ENCODE measurements at regions not wholly inside any gene's neighbourhood (a gene's known extent, or its start where the extent isn't known, plus 50 kb on each side); places are given as distances from the start of the nearest gene placed in this dataset.

DNA sequence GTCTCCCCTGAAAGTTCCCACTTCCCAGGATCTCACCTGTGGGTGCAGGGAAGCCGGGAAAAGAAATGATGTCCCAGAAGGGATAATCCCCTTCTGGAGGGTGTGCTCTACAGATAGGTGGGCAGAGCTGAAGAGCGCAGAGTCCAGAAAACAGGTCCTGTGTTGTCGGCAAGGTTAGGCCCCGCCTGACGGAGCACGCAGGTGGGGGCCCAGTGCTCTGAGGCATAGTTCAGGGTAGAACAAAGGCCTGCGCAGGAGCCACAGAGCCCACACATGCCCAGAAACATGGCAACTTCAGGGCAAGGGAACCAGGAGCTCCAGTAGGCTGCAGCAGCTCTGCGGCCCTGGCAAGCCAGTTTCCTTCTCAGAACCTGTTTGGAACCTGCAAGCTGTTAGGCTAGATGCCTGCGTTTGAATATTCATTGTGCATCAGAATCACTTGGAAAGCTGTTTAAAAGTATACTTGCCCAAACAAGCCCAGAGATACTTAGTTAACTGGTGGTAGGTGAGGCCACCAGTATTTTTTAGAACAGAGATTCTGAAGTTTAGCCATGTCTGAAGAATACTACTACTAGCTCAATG, 386.6 kb downstream of the BUD13 start:
- H3K9me2 ChIP-seq (ENCODE audit: insufficient read depth, low read length), result no peaks in the 10 kb centered on the region
- H3F3A ChIP-seq (ENCODE audit: insufficient read depth, low read length, poor library complexity, severe bottlenecking), result no peaks in the 10 kb centered on the region
- TF ChIP-seq, protein P1, sequence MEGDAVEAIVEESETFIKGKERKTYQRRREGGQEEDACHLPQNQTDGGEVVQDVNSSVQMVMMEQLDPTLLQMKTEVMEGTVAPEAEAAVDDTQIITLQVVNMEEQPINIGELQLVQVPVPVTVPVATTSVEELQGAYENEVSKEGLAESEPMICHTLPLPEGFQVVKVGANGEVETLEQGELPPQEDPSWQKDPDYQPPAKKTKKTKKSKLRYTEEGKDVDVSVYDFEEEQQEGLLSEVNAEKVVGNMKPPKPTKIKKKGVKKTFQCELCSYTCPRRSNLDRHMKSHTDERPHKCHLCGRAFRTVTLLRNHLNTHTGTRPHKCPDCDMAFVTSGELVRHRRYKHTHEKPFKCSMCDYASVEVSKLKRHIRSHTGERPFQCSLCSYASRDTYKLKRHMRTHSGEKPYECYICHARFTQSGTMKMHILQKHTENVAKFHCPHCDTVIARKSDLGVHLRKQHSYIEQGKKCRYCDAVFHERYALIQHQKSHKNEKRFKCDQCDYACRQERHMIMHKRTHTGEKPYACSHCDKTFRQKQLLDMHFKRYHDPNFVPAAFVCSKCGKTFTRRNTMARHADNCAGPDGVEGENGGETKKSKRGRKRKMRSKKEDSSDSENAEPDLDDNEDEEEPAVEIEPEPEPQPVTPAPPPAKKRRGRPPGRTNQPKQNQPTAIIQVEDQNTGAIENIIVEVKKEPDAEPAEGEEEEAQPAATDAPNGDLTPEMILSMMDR (IDR thresholded peaks at IDR 0.05; ENCODE audit: poor library complexity, severe bottlenecking), result no peak
- TF ChIP-seq RAD21 (conservative IDR thresholded peaks at IDR 0.05), result no peak
- no peak for TF ChIP-seq TAF1 (IDR thresholded peaks at IDR 0.05; ENCODE audit: low read depth)
- no peak for TF ChIP-seq EZH2 (IDR thresholded peaks at IDR 0.05; ENCODE audit: borderline replicate concordance, insufficient read depth, low read length, poor library complexity, severe bottlenecking)
- TF ChIP-seq SMC3 (conservative IDR thresholded peaks at IDR 0.05; ENCODE audit: poor library complexity), result no peak
- TF ChIP-seq POLR2AphosphoS5 (IDR thresholded peaks at IDR 0.05), result no peak
- TF ChIP-seq MXI1 (conservative IDR thresholded peaks at IDR 0.05; ENCODE audit: poor library complexity, severe bottlenecking), result no peak
- H4K20me1 ChIP-seq (ENCODE audit: insufficient read depth), result no peaks in the 10 kb centered on the region
- H3K4me2 ChIP-seq (ENCODE audit: low read length), result no peak overlapping the region
- H3K27ac ChIP-seq (ENCODE audit: low read length), result no peak overlapping the region
- H3K4me3 ChIP-seq (ENCODE audit: low read length), result no peak overlapping the region
- no peak overlapping the region for H2AFZ ChIP-seq (ENCODE audit: low read depth, low read length)
- H3K79me2 ChIP-seq (replicated peaks; ENCODE audit: insufficient read depth, low read length), result no peaks in the 10 kb centered on the region
- no peaks in the 10 kb centered on the region for H3K36me3 ChIP-seq (ENCODE audit: insufficient read depth, low read length)
- no peaks in the 10 kb centered on the region for H3K27me3 ChIP-seq (ENCODE audit: insufficient read depth, low read depth, low read length)
- no peaks in the 10 kb centered on the region for H3K9me3 ChIP-seq (ENCODE audit: low read length)
- no peak overlapping the region for H3K9ac ChIP-seq (ENCODE audit: low read length)

DNA sequence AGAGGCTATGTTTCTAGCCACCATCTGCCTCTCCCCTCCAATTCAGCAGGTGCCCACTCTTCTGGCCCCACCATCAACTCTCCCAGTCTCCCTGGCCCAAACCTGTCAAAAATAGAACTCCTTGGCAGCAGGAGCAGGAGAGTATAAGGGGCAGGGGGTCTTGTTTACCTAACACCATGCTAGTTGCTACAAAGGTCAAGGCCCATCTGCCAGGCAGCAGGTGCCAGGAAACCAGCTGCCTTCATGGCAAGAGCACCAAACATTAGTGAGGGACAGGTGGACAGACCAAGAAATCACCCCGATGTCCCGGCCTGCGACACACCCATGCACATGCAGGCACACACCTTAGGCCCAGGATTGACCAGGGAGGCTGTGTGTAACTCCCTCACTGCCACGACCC, 387.9 kb downstream of the BUD13 start:
- Histone ChIP-seq H3K4me2 (ENCODE audit: low read length) (no peak overlapping the region), H3K36me3 (ENCODE audit: insufficient read depth, low read length) (no peaks in the 10 kb centered on the region), H2AFZ (ENCODE audit: low read depth, low read length) (no peak overlapping the region), H4K20me1 (ENCODE audit: insufficient read depth) (no peaks in the 10 kb centered on the region), H3K9me3 (ENCODE audit: low read length) (no peaks in the 10 kb centered on the region), H3K9ac (ENCODE audit: low read length) (no peak overlapping the region), H3K27me3 (ENCODE audit: insufficient read depth, low read depth, low read length) (no peaks in the 10 kb centered on the region), H3K9me2 (ENCODE audit: insufficient read depth, low read length) (no peaks in the 10 kb centered on the region), H3K27ac (ENCODE audit: low read length) (no peak overlapping the region), H3K4me3 (ENCODE audit: low read length) (no peak overlapping the region), H3K79me2 (replicated peaks; ENCODE audit: insufficient read depth, low read length) (no peaks in the 10 kb centered on the region), H3F3A (ENCODE audit: insufficient read depth, low read length, poor library complexity, severe bottlenecking) (no peaks in the 10 kb centered on the region)
- no peak for TF ChIP-seq POLR2AphosphoS5 (IDR thresholded peaks at IDR 0.05)
- TF ChIP-seq TAF1 (IDR thresholded peaks at IDR 0.05; ENCODE audit: low read depth), result no peak

- H3K4me2 ChIP-seq (ENCODE audit: low read length), result no peak overlapping the region
- no peak overlapping the region for H3K9ac ChIP-seq (ENCODE audit: low read length)
- no peaks in the 10 kb centered on the region for H3F3A ChIP-seq (ENCODE audit: insufficient read depth, low read length, poor library complexity, severe bottlenecking)
- no peaks in the 10 kb centered on the region for H3K79me2 ChIP-seq (replicated peaks; ENCODE audit: insufficient read depth, low read length)
- no peaks in the 10 kb centered on the region for H3K9me2 ChIP-seq (ENCODE audit: insufficient read depth, low read length)
- H3K27me3 ChIP-seq (ENCODE audit: insufficient read depth, low read depth, low read length), result no peaks in the 10 kb centered on the region
- H3K36me3 ChIP-seq (ENCODE audit: insufficient read depth, low read length), result no peaks in the 10 kb centered on the region
- H3K4me3 ChIP-seq (ENCODE audit: low read length), result no peak overlapping the region
- TF ChIP-seq, protein P2, sequence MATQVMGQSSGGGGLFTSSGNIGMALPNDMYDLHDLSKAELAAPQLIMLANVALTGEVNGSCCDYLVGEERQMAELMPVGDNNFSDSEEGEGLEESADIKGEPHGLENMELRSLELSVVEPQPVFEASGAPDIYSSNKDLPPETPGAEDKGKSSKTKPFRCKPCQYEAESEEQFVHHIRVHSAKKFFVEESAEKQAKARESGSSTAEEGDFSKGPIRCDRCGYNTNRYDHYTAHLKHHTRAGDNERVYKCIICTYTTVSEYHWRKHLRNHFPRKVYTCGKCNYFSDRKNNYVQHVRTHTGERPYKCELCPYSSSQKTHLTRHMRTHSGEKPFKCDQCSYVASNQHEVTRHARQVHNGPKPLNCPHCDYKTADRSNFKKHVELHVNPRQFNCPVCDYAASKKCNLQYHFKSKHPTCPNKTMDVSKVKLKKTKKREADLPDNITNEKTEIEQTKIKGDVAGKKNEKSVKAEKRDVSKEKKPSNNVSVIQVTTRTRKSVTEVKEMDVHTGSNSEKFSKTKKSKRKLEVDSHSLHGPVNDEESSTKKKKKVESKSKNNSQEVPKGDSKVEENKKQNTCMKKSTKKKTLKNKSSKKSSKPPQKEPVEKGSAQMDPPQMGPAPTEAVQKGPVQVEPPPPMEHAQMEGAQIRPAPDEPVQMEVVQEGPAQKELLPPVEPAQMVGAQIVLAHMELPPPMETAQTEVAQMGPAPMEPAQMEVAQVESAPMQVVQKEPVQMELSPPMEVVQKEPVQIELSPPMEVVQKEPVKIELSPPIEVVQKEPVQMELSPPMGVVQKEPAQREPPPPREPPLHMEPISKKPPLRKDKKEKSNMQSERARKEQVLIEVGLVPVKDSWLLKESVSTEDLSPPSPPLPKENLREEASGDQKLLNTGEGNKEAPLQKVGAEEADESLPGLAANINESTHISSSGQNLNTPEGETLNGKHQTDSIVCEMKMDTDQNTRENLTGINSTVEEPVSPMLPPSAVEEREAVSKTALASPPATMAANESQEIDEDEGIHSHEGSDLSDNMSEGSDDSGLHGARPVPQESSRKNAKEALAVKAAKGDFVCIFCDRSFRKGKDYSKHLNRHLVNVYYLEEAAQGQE (IDR thresholded peaks at IDR 0.05; ENCODE audit: borderline replicate concordance), result no peak
- no peak for TF ChIP-seq EP300 (conservative IDR thresholded peaks at IDR 0.05; ENCODE audit: poor library complexity, severe bottlenecking)
- H2AFZ ChIP-seq (ENCODE audit: low read depth, low read length), result no peak overlapping the region
- no peaks in the 10 kb centered on the region for H4K20me1 ChIP-seq (ENCODE audit: insufficient read depth)
- no peak overlapping the region for H3K27ac ChIP-seq (ENCODE audit: low read length)
- no peaks in the 10 kb centered on the region for H3K9me3 ChIP-seq (ENCODE audit: low read length)
These were observed 388.4 kb downstream of the BUD13 start for GRCh38 chr11:116384407-116384806.

Measured in neural cell (in vitro differentiated cells).